ENCODE measurements at regions not wholly inside any gene's neighbourhood (a gene's known extent, or its start where the extent isn't known, plus 50 kb on each side); places are given as distances from the start of the nearest gene placed in this dataset.

DNA sequence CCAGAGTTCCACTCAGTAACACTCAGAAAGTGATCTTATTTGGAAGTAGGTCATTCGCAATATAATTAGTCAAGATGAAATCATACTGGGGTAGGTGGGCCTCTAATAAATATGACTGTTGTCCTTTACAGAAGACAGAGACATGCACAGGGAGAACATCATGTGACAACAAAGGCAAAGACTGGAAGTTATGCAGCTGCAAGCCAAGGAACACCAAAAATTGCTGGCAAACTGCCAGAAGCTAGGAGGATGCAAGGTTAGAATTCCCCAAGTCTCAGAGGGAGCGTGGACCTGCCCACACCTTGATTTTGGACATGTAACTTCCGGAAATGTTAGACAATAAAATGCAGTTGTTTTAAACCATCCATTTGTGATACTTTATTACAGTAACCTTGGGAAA, 471.5 kb upstream of the AGTR1 start:
- no peaks in the 10 kb centered on the region for H3K9me3 ChIP-seq (ENCODE audit: low read length)
- H3K79me2 ChIP-seq (replicated peaks; ENCODE audit: insufficient read depth, low read length): no peaks in the 10 kb centered on the region
- no peaks in the 10 kb centered on the region for H3K36me3 ChIP-seq (ENCODE audit: insufficient read depth, low read length)
- TF ChIP-seq, protein P1, sequence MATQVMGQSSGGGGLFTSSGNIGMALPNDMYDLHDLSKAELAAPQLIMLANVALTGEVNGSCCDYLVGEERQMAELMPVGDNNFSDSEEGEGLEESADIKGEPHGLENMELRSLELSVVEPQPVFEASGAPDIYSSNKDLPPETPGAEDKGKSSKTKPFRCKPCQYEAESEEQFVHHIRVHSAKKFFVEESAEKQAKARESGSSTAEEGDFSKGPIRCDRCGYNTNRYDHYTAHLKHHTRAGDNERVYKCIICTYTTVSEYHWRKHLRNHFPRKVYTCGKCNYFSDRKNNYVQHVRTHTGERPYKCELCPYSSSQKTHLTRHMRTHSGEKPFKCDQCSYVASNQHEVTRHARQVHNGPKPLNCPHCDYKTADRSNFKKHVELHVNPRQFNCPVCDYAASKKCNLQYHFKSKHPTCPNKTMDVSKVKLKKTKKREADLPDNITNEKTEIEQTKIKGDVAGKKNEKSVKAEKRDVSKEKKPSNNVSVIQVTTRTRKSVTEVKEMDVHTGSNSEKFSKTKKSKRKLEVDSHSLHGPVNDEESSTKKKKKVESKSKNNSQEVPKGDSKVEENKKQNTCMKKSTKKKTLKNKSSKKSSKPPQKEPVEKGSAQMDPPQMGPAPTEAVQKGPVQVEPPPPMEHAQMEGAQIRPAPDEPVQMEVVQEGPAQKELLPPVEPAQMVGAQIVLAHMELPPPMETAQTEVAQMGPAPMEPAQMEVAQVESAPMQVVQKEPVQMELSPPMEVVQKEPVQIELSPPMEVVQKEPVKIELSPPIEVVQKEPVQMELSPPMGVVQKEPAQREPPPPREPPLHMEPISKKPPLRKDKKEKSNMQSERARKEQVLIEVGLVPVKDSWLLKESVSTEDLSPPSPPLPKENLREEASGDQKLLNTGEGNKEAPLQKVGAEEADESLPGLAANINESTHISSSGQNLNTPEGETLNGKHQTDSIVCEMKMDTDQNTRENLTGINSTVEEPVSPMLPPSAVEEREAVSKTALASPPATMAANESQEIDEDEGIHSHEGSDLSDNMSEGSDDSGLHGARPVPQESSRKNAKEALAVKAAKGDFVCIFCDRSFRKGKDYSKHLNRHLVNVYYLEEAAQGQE (IDR thresholded peaks at IDR 0.05; ENCODE audit: borderline replicate concordance): no peak
- TF ChIP-seq TAF1 (IDR thresholded peaks at IDR 0.05; ENCODE audit: low read depth): no peak
- TF ChIP-seq RAD21 (conservative IDR thresholded peaks at IDR 0.05): no peak
- no peak for TF ChIP-seq POLR2AphosphoS5 (IDR thresholded peaks at IDR 0.05)
- no peak for TF ChIP-seq MXI1 (conservative IDR thresholded peaks at IDR 0.05; ENCODE audit: poor library complexity, severe bottlenecking)
- no peak for TF ChIP-seq EZH2 (IDR thresholded peaks at IDR 0.05; ENCODE audit: borderline replicate concordance, insufficient read depth, low read length, poor library complexity, severe bottlenecking)
- TF ChIP-seq, protein P2, sequence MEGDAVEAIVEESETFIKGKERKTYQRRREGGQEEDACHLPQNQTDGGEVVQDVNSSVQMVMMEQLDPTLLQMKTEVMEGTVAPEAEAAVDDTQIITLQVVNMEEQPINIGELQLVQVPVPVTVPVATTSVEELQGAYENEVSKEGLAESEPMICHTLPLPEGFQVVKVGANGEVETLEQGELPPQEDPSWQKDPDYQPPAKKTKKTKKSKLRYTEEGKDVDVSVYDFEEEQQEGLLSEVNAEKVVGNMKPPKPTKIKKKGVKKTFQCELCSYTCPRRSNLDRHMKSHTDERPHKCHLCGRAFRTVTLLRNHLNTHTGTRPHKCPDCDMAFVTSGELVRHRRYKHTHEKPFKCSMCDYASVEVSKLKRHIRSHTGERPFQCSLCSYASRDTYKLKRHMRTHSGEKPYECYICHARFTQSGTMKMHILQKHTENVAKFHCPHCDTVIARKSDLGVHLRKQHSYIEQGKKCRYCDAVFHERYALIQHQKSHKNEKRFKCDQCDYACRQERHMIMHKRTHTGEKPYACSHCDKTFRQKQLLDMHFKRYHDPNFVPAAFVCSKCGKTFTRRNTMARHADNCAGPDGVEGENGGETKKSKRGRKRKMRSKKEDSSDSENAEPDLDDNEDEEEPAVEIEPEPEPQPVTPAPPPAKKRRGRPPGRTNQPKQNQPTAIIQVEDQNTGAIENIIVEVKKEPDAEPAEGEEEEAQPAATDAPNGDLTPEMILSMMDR (IDR thresholded peaks at IDR 0.05; ENCODE audit: poor library complexity, severe bottlenecking): no peak
- TF ChIP-seq SMC3 (conservative IDR thresholded peaks at IDR 0.05; ENCODE audit: poor library complexity): no peak
- TF ChIP-seq EP300 (conservative IDR thresholded peaks at IDR 0.05; ENCODE audit: poor library complexity, severe bottlenecking): no peak
- H3F3A ChIP-seq (ENCODE audit: insufficient read depth, low read length, poor library complexity, severe bottlenecking): no peaks in the 10 kb centered on the region
- no peak overlapping the region for H2AFZ ChIP-seq (ENCODE audit: low read depth, low read length)
- H3K4me2 ChIP-seq (ENCODE audit: low read length): no peak overlapping the region
- H3K9ac ChIP-seq (ENCODE audit: low read length): no peak overlapping the region
- no peaks in the 10 kb centered on the region for H3K27me3 ChIP-seq (ENCODE audit: insufficient read depth, low read depth, low read length)
- H3K27ac ChIP-seq (ENCODE audit: low read length): no peak overlapping the region
- H3K9me2 ChIP-seq (ENCODE audit: insufficient read depth, low read length): no peaks in the 10 kb centered on the region
- no peak overlapping the region for H3K4me3 ChIP-seq (ENCODE audit: low read length)
- H4K20me1 ChIP-seq (ENCODE audit: insufficient read depth): no peaks in the 10 kb centered on the region

DNA sequence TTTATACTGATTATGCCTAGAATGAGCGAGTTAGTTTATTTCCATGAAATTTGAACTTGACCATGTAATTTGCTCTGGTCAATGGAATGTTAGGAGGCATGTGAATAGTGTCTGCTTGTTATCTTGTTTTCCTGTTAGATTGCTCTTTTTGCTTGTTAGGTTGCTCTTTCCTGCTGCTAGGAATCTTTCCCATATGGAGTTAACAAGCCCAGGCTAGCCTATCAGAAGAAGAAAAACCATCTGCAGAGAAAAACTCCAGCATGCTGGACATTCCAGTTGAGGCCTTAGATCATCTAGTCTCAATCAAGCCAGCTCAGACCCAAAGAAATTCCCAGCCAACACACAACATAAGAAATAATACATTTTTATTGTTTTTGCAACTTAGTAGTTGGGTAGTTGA, 470.2 kb upstream of the AGTR1 start:
- no peak overlapping the region for H3K4me3 ChIP-seq (ENCODE audit: low read length)
- H3K9ac ChIP-seq (ENCODE audit: low read length): no peak overlapping the region
- no peaks in the 10 kb centered on the region for H3K9me3 ChIP-seq (ENCODE audit: low read length)
- no peaks in the 10 kb centered on the region for H3K36me3 ChIP-seq (ENCODE audit: insufficient read depth, low read length)
- TF ChIP-seq RAD21 (conservative IDR thresholded peaks at IDR 0.05) (no peak), SMC3 (conservative IDR thresholded peaks at IDR 0.05; ENCODE audit: poor library complexity) (no peak), TAF1 (IDR thresholded peaks at IDR 0.05; ENCODE audit: low read depth) (no peak), EP300 (conservative IDR thresholded peaks at IDR 0.05; ENCODE audit: poor library complexity, severe bottlenecking) (no peak), POLR2AphosphoS5 (IDR thresholded peaks at IDR 0.05) (no peak), EZH2 (IDR thresholded peaks at IDR 0.05; ENCODE audit: borderline replicate concordance, insufficient read depth, low read length, poor library complexity, severe bottlenecking) (no peak), MXI1 (conservative IDR thresholded peaks at IDR 0.05; ENCODE audit: poor library complexity, severe bottlenecking) (no peak)
- TF ChIP-seq, protein P2 (IDR thresholded peaks at IDR 0.05; ENCODE audit: poor library complexity, severe bottlenecking): no peak
- TF ChIP-seq, protein P1 (IDR thresholded peaks at IDR 0.05; ENCODE audit: borderline replicate concordance): no peak
- no peaks in the 10 kb centered on the region for H4K20me1 ChIP-seq (ENCODE audit: insufficient read depth)
- no peak overlapping the region for H2AFZ ChIP-seq (ENCODE audit: low read depth, low read length)
- H3K27me3 ChIP-seq (ENCODE audit: insufficient read depth, low read depth, low read length): no peaks in the 10 kb centered on the region
- no peaks in the 10 kb centered on the region for H3K9me2 ChIP-seq (ENCODE audit: insufficient read depth, low read length)
- H3K79me2 ChIP-seq (replicated peaks; ENCODE audit: insufficient read depth, low read length): no peaks in the 10 kb centered on the region
- H3K4me2 ChIP-seq (ENCODE audit: low read length): no peak overlapping the region
- H3F3A ChIP-seq (ENCODE audit: insufficient read depth, low read length, poor library complexity, severe bottlenecking): no peaks in the 10 kb centered on the region
- no peak overlapping the region for H3K27ac ChIP-seq (ENCODE audit: low read length)
